DOHH2 (cell line): ENCODE measurements at regions not wholly inside any gene's neighbourhood (a gene's known extent, or its start where the extent isn't known, plus 50 kb on each side); places are given as distances from the start of the nearest gene placed in this dataset.

Experiments
- CTCF ChIP-seq: fragments of 200-600 bp; sonication (generic); IDR thresholded peaks from one replicate; pipeline ENCODE4 v1.5.1; 2014; ENCODE audit warnings: antibody characterized with exemption, mild to moderate bottlenecking, low read depth, low read length; ENCODE audit not compliant: poor library complexity, severe bottlenecking
- EZH2phosphoT487 ChIP-seq: fragments of 200-600 bp; sonication (generic); IDR thresholded peaks from 2 replicates; pipeline ENCODE4 v1.6.1; 2017; ENCODE audit warnings: borderline replicate concordance, mild to moderate bottlenecking, antibody characterized with exemption, low read length, moderate library complexity, mixed read lengths

- TF ChIP-seq CTCF (no peak), EZH2phosphoT487 (no peak)
These were observed 302.0 kb downstream of the WDR72 start for GRCh38 chr15:53457479-53457878.
